H1 (cell line): ENCODE measurements at regions not wholly inside any gene's neighbourhood (a gene's known extent, or its start where the extent isn't known, plus 50 kb on each side); places are given as distances from the start of the nearest gene placed in this dataset.

ENCODE experiments used
- CTCF ChIA-PET: fragments of 300-600 bp; sonication (Branson Sonifier 250); formaldehyde crosslinking; loops from one replicate; lab custom pipeline; 2021; ENCODE audit not compliant: partially characterized antibody; lab: Charles Lee
- POLR2A ChIA-PET: fragments of 300-600 bp; sonication (Branson Sonifier 250); formaldehyde crosslinking; loops from one replicate; lab custom pipeline; 2021; ENCODE audit warnings: inconsistent platforms; ENCODE audit not compliant: partially characterized antibody; lab: Charles Lee
- DNase-seq, 2 experiments: peaks; one replicate each; pipeline versions ENCODE4 v3.0.0 to v3.0.0-alpha.2; 2010 to 2022; ENCODE audit warnings: low spot score in 2 of 2, low read depth in 1 of 2, mixed read lengths in 1 of 2
- FAIRE-seq: peaks from 2 replicates; lab custom pipeline; 2011; peaks lifted over from hg19 to GRCh38; lab: Jason Lieb, UNC
- H2AFZ ChIP-seq: 2 replicates; pipeline ENCODE4 v1.8.1; 2012; ENCODE audit warnings: low read length, inconsistent platforms
- H2AK5ac ChIP-seq: 2 replicates; pipeline ENCODE4 v1.6.1; 2013; ENCODE audit warnings: low read depth, low read length
- H2BK120ac ChIP-seq: replicated peaks from 2 replicates; pipeline ENCODE3; 2013; ENCODE audit warnings: low read depth, low read length, inconsistent platforms
- H2BK12ac ChIP-seq: 2 replicates; pipeline ENCODE4 v1.6.1; 2013; ENCODE audit warnings: low read depth, low read length
- H2BK15ac ChIP-seq: 2 replicates; pipeline ENCODE4 v1.6.1; 2013; ENCODE audit warnings: low read length
- H2BK20ac ChIP-seq: 2 replicates; pipeline ENCODE4 v1.6.1; 2013; ENCODE audit warnings: low read length
- H2BK5ac ChIP-seq: 2 replicates; pipeline ENCODE4 v1.6.1; 2013; ENCODE audit warnings: low read depth, low read length
- H3K14ac ChIP-seq: 2 replicates; pipeline ENCODE4 v1.6.1; 2013; ENCODE audit warnings: inconsistent platforms; ENCODE audit not compliant: insufficient read length
- H3K18ac ChIP-seq: 2 replicates; pipeline ENCODE4 v1.6.1; 2013; ENCODE audit warnings: low read length; ENCODE audit errors: extremely low read depth
- H3K23ac ChIP-seq: 2 replicates; pipeline ENCODE4 v1.6.1; 2013; ENCODE audit warnings: inconsistent platforms; ENCODE audit not compliant: insufficient read length
- H3K23me2 ChIP-seq: 2 replicates; pipeline ENCODE4 v1.6.1; 2013; ENCODE audit warnings: low read depth, low read length
- H3K27ac ChIP-seq: 2 replicates; pipeline ENCODE4 v1.6.1; 2011; ENCODE audit warnings: low read depth, low read length, inconsistent platforms
- H3K27me3 ChIP-seq, 4 experiments: replicated peaks in 1 of 4; 1 replicate in 1 of 4; 2 replicates in 3 of 4; pipeline versions ENCODE4 v1.6.1 to v1.8.1; 2011 to 2013; ENCODE audit warnings: low read length in 3 of 4, mild to moderate bottlenecking in 3 of 4, inconsistent platforms in 2 of 4, mixed read lengths in 2 of 4, moderate library complexity in 1 of 4; ENCODE audit not compliant: control insufficient read depth in 3 of 4, insufficient read depth in 3 of 4; ENCODE audit errors: extremely low read depth in 1 of 4
- H3K36me3 ChIP-seq, 4 experiments: 2 replicates each; pipeline versions ENCODE4 v1.6.1 to v1.8.1; 2011 to 2013; ENCODE audit warnings: mild to moderate bottlenecking in 4 of 4, low read length in 3 of 4, moderate library complexity in 2 of 4, control low read depth in 1 of 4, inconsistent platforms in 1 of 4; ENCODE audit not compliant: insufficient read depth in 4 of 4, control insufficient read depth in 2 of 4
- H3K4ac ChIP-seq: replicated peaks from 2 replicates; pipeline ENCODE3; 2013; ENCODE audit warnings: low read length, low read depth, mixed read lengths, inconsistent platforms; ENCODE audit not compliant: insufficient read length
- H3K4me1 ChIP-seq, 4 experiments: replicated peaks in 1 of 4; 1 replicate in 1 of 4; 2 replicates in 3 of 4; pipeline versions ENCODE4 v1.6.1 to v1.8.1; 2011 to 2013; ENCODE audit warnings: low read length in 3 of 4, inconsistent platforms in 2 of 4, mixed read lengths in 1 of 4; ENCODE audit not compliant: insufficient read depth in 4 of 4, control insufficient read depth in 3 of 4
- H3K4me2 ChIP-seq, 2 experiments: 2 replicates each; pipeline versions ENCODE4 v1.6.1 to v1.8.1; 2011 to 2013; ENCODE audit warnings: low read depth in 2 of 2, low read length in 2 of 2, control low read depth in 1 of 2, inconsistent platforms in 1 of 2, mild to moderate bottlenecking in 1 of 2; ENCODE audit not compliant: insufficient read depth in 1 of 2
- H3K4me3 ChIP-seq, 4 experiments: fragments of 200-600, 300-600 bp in 1 of 4; sonication (generic), shearing (Covaris generic), sonication (Bioruptor Twin) in 1 of 4; 2 replicates each; pipeline versions ENCODE4 v1.5.1 to v1.8.1; 2011 to 2016; ENCODE audit warnings: low read length in 4 of 4, low read depth in 3 of 4, control low read depth in 2 of 4, inconsistent platforms in 2 of 4, mild to moderate bottlenecking in 2 of 4, mixed read lengths in 1 of 4, moderate library complexity in 1 of 4; ENCODE audit not compliant: insufficient read depth in 2 of 4; ENCODE audit errors: extremely low read depth in 1 of 4
- H3K56ac ChIP-seq: replicated peaks from 2 replicates; pipeline ENCODE3; 2013; ENCODE audit warnings: low read depth, mild to moderate bottlenecking, mixed read lengths, low read length, inconsistent platforms; ENCODE audit not compliant: insufficient read length
- H3K79me1 ChIP-seq: 2 replicates; pipeline ENCODE4 v1.6.1; 2013; ENCODE audit warnings: low read depth, low read length, control low read depth
- H3K79me2 ChIP-seq, 2 experiments: 2 replicates each; pipeline versions ENCODE4 v1.6.1 to v1.8.1; 2012 to 2013; ENCODE audit warnings: low read length in 2 of 2, mild to moderate bottlenecking in 2 of 2, inconsistent platforms in 1 of 2; ENCODE audit not compliant: insufficient read depth in 2 of 2, control insufficient read depth in 1 of 2
- H3K9ac ChIP-seq, 4 experiments: replicated peaks in 1 of 4; 1 replicate in 1 of 4; 2 replicates in 3 of 4; pipeline versions ENCODE4 v1.6.1 to v1.8.1; 2011 to 2013; ENCODE audit warnings: low read depth in 3 of 4, low read length in 3 of 4, control low read depth in 2 of 4, mild to moderate bottlenecking in 2 of 4, moderate library complexity in 2 of 4, inconsistent platforms in 1 of 4; ENCODE audit errors: extremely low read depth in 1 of 4
- H3K9me3 ChIP-seq, 2 experiments: 2 replicates each; pipeline versions ENCODE4 v1.6.1 to v1.8.1; 2012 to 2013; ENCODE audit warnings: mild to moderate bottlenecking in 2 of 2, moderate library complexity in 2 of 2, control low read depth in 1 of 2, inconsistent platforms in 1 of 2, low read depth in 1 of 2, low read length in 1 of 2, mixed read lengths in 1 of 2; ENCODE audit not compliant: insufficient read depth in 2 of 2
- H4K20me1 ChIP-seq, 2 experiments: replicated peaks in 1 of 2; 2 replicates each; pipeline versions ENCODE3 to v1.8.1; 2011 to 2013; ENCODE audit warnings: inconsistent platforms in 2 of 2, low read length in 2 of 2, mild to moderate bottlenecking in 1 of 2; ENCODE audit not compliant: insufficient read depth in 2 of 2, control insufficient read depth in 1 of 2
- H4K5ac ChIP-seq: 2 replicates; pipeline ENCODE4 v1.6.1; 2013; ENCODE audit warnings: low read length, low read depth, mixed read lengths, inconsistent platforms; ENCODE audit not compliant: insufficient read length
- H4K8ac ChIP-seq: 2 replicates; pipeline ENCODE4 v1.8.0; 2013; ENCODE audit warnings: mild to moderate bottlenecking, moderate library complexity, low read length, inconsistent platforms; ENCODE audit not compliant: insufficient read depth; ENCODE audit errors: extremely low read depth
- H4K91ac ChIP-seq: replicated peaks from 2 replicates; pipeline ENCODE3; 2013; ENCODE audit warnings: low read length, mixed read lengths, inconsistent platforms; ENCODE audit not compliant: insufficient read length
- ASH2L ChIP-seq: fragments of 200-600, 300-600 bp; sonication (generic); IDR thresholded peaks from one replicate; pipeline ENCODE4 v1.7.1; 2017; ENCODE audit warnings: low read length
- BRCA1 ChIP-seq: IDR thresholded peaks from 2 replicates; pipeline ENCODE4 v1.6.1; 2012; ENCODE audit warnings: low read depth, low read length, improper control_type of control experiment
- CBX8 ChIP-seq: fragments of 300-800, 300-1000 bp; sonication (generic); IDR thresholded peaks from 2 replicates; pipeline ENCODE4 v1.7.1; 2016; ENCODE audit warnings: low read depth, low read length, borderline replicate concordance
- CTCF ChIP-seq, 3 experiments: IDR thresholded peaks; 1 replicate in 2 of 3; 2 replicates in 1 of 3; pipeline versions ENCODE4 v1.5.1 to v1.6.1; 2011; ENCODE audit warnings: low read length in 3 of 3, mild to moderate bottlenecking in 3 of 3, inconsistent platforms in 2 of 3, low read depth in 1 of 3, moderate library complexity in 1 of 3; ENCODE audit not compliant: insufficient read depth in 1 of 3; ENCODE audit errors: control extremely low read depth in 1 of 3
- EP300 ChIP-seq, 2 experiments: IDR thresholded peaks; 1 replicate in 1 of 2; 2 replicates in 1 of 2; pipeline ENCODE4 v1.6.1; 2011 to 2012; ENCODE audit warnings: low read depth in 2 of 2, low read length in 2 of 2, mild to moderate bottlenecking in 2 of 2, borderline replicate concordance in 1 of 2, inconsistent platforms in 1 of 2, moderate library complexity in 1 of 2
- HDAC6 ChIP-seq: IDR thresholded peaks from one replicate; pipeline ENCODE4 v1.7.1; 2012; ENCODE audit warnings: low read depth, mild to moderate bottlenecking, inconsistent platforms, low read length, moderate library complexity
- KDM5A ChIP-seq: fragments of 200-600 bp; IDR thresholded peaks from 2 replicates; pipeline ENCODE4 v1.7.1; 2012; ENCODE audit warnings: mild to moderate bottlenecking, low read length, inconsistent platforms, mixed read lengths
- POU5F1 ChIP-seq: IDR thresholded peaks from 2 replicates; pipeline ENCODE4 v1.6.1; 2011; ENCODE audit warnings: low read depth, mild to moderate bottlenecking, low read length, moderate library complexity
- SIN3A ChIP-seq, 2 experiments: IDR thresholded peaks in 1 of 2; conservative IDR thresholded peaks in 1 of 2; 2 replicates each; pipeline ENCODE4 v1.6.1; 2011 to 2012; ENCODE audit warnings: low read length in 2 of 2, improper control_type of control experiment in 1 of 2, low read depth in 1 of 2, mild to moderate bottlenecking in 1 of 2
- SRF ChIP-seq: IDR thresholded peaks from 2 replicates; pipeline ENCODE4 v1.6.1; 2011; ENCODE audit warnings: mild to moderate bottlenecking, low read depth, low read length, moderate library complexity
- WGBS, 2 experiments: shearing (Covaris generic) in 1 of 2; methylation state at CpG; one replicate each; pipeline versions ENCODE4 v1.1.6 to v1.1.7; 2013 to 2015; ENCODE audit warnings: low lambda C conversion rate in 2 of 2, mixed read lengths in 2 of 2, inconsistent platforms in 1 of 2, low coverage in 1 of 2, missing lambda C conversion rate in 1 of 2; ENCODE audit not compliant: insufficient replicate concordance in 2 of 2, insufficient coverage in 1 of 2, insufficient read length in 1 of 2; ENCODE audit errors: extremely low coverage in 1 of 2, missing lambda C conversion rate in 1 of 2; 5-methylcytosine and 5-hydroxymethylcytosine counted together
- TF ChIP-seq, protein P1 (sequence below): IDR thresholded peaks from 2 replicates; pipeline ENCODE4 v1.6.1; 2012; ENCODE audit warnings: inconsistent platforms

GRCh38 chr13:77833331-77833863 lies 85.2 kb downstream of the EDNRB start:
- no peak overlapping the region for H3K4me2 ChIP-seq
- DNase-seq (no peak), FAIRE-seq (no peak)
- H3K9me3 ChIP-seq, result peaks cover 0 to 4% of the 10 kb centered on the region in 2 experiments; a peak in 2 of 4 replicates
- no peaks in the 10 kb centered on the region for H3K23me2 ChIP-seq
- no peaks in the 10 kb centered on the region for H4K20me1 ChIP-seq
- no peak overlapping the region for H2BK12ac ChIP-seq
- CTCF ChIA-PET, result interaction anchor here (1.6 kb wide), 1 partner anchor 17 kb away, joined by 3 read pairs; no protein-coding TSS in a partner anchor
- POLR2A ChIA-PET, result no interaction called here
- no peak overlapping the region for H2AK5ac ChIP-seq
- H4K91ac ChIP-seq, result no peak overlapping the region
- no peak overlapping the region for H4K8ac ChIP-seq
- no peak overlapping the region for H3K4me3 ChIP-seq
- H2BK120ac ChIP-seq, result no peak overlapping the region
- no peak overlapping the region for H3K18ac ChIP-seq
- no peak overlapping the region for H3K56ac ChIP-seq
- WGBS, 2 experiments, result 85% methylated on average over 2 of the region's 2 CpGs; no CpG with 5 or more reads in 1 of the 2 experiments
- H3K14ac ChIP-seq, result no peak overlapping the region
- H3K79me1 ChIP-seq, result no peaks in the 10 kb centered on the region
- no peak overlapping the region for H2BK5ac ChIP-seq
- H3K4me1 ChIP-seq, result no peaks in the 10 kb centered on the region; a peak in 1 of 7 replicates
- H3K27me3 ChIP-seq, result no peaks in the 10 kb centered on the region
- H3K36me3 ChIP-seq, result no peaks in the 10 kb centered on the region
- H2BK15ac ChIP-seq, result no peak overlapping the region
- H2BK20ac ChIP-seq, result no peak overlapping the region
- H4K5ac ChIP-seq, result no peak overlapping the region
- no peaks in the 10 kb centered on the region for H3K79me2 ChIP-seq
- no peak overlapping the region for H3K9ac ChIP-seq
- no peak overlapping the region for H2AFZ ChIP-seq
- H3K23ac ChIP-seq, result no peak overlapping the region
- H3K4ac ChIP-seq, result no peak overlapping the region
- H3K27ac ChIP-seq, result no peak overlapping the region
- TF ChIP-seq, protein P1, sequence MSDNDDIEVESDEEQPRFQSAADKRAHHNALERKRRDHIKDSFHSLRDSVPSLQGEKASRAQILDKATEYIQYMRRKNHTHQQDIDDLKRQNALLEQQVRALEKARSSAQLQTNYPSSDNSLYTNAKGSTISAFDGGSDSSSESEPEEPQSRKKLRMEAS, result no peak
- TF ChIP-seq KDM5A (no peak), EP300 (IDR thresholded peaks at IDR 0.05; ENCODE audit: borderline replicate concordance in 1 of 2, low read depth in 2 of 2, low read length in 2 of 2) (no peak), POU5F1 (no peak), SRF (no peak), SIN3A (conservative IDR thresholded peaks at IDR 0.05 in 1 of 2, IDR thresholded peaks at IDR 0.05 in 1 of 2; ENCODE audit: low read depth in 1 of 2, low read length in 2 of 2) (no peak), ASH2L (no peak), BRCA1 (no peak), HDAC6 (no peak), CTCF (IDR thresholded peaks at IDR 0.05; ENCODE audit: control extremely low read depth in 1 of 3, insufficient read depth in 1 of 3, low read depth in 1 of 3, low read length in 3 of 3) (no peak), CBX8 (no peak)
